HL-60 (cell line): ENCODE measurements at regions not wholly inside any gene's neighbourhood (a gene's known extent, or its start where the extent isn't known, plus 50 kb on each side); places are given as distances from the start of the nearest gene placed in this dataset.

Source experiments
- CTCF ChIP-seq: IDR thresholded peaks from one replicate; pipeline ENCODE4 v1.5.1; 2011; ENCODE audit warnings: low read length, control low read depth, inconsistent platforms; ENCODE audit not compliant: insufficient read depth
- GABPA ChIP-seq: IDR thresholded peaks from 2 replicates; pipeline ENCODE4 v1.6.1; 2012; ENCODE audit warnings: low read depth
- POLR2AphosphoS5 ChIP-seq: IDR thresholded peaks from 2 replicates; pipeline ENCODE4 v1.6.1; 2012; ENCODE audit warnings: low read depth
- REST ChIP-seq: IDR thresholded peaks from 2 replicates; pipeline ENCODE4 v1.6.1; 2012; ENCODE audit warnings: low read depth; ENCODE audit not compliant: insufficient replicate concordance

- no peak for TF ChIP-seq CTCF
- TF ChIP-seq REST: no peak
- TF ChIP-seq POLR2AphosphoS5: no peak
- no peak for TF ChIP-seq GABPA
Measured at GRCh38 chr6:141041596-141042087, 1091.1 kb upstream of the GJE1 start.
